ENCODE measurements at regions not wholly inside any gene's neighbourhood (a gene's known extent, or its start where the extent isn't known, plus 50 kb on each side); places are given as distances from the start of the nearest gene placed in this dataset.
A peak's percentile ranks its signal among the peaks of the same experiment; 100 is the strongest.

DNA sequence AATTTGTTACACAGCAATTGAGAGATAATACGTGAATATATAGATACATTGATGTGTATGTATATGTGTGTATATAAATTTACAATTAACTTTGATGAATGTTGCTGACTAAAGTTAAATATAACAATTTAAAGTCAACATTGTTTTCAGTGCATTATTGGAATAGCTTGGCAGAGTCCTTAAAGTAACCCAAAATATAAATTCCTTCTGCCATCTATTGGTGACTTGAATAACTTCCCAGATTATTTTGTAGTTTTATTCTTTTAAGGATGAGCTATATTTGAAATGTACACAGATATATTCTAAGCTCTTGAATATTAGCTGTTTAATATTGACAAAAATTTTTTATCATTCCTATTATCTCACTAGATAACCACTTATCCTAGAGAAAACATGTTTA is 298.2 kb upstream of the FSTL5 start:
- DNase-seq (ENCODE audit: low spot score): no peak

DNA sequence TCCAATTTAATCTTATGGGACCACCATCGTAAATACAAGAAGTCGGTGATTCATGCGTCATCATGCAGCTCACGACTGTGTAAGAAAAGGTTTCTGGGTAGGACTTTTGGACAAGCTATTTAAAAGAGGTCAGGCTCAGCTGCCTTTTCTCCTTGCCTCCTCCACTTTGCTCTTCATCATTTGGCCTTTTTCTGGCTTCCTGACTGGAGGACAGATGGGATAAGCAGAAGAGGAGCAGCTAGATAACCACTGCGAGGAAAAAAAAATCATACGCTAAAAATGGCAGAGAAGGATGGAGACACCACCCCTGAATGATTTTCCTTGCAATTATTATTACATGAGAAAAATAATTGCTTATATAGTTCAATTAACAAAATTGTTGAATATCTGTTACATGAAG is 294.3 kb upstream of the FSTL5 start:
- no peak for DNase-seq (ENCODE audit: low spot score)

DNA sequence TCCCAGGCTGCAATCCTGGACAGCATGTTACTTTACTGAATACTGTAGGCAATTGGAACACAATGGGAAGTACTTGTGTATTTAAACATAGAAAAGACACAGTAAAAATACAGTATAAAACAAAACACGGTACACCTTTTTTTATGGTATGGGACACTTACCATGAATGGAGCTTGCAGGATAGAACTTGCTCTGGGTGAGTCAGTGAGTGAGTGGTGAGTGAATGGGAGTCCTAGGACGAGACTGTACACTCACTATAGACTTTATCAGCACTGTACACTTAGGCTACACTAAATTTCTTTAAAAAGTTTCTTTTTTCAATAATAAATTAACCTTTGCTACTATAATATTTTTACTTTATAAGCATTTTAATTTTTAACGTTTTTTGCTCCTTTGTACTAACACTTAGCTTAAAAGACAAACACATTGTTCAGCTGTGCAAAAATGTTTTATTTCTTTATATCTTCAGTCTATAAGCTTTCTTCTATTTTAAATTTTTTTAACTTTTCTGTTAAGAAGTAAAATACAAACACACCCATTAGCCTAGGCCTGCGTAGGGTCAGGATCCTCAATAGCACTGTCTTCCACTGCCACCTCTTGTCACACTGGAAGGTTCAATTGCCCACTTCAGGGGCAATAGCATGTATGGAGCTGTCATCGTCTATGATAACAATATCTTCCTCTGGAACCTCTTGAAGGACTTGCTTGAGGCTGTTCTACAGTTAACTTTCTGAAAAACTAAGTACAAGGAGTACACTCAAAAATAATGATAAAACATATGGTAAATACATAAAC is 293.5 kb upstream of the FSTL5 start:
- DNase-seq (ENCODE audit: low spot score): no peak

DNA sequence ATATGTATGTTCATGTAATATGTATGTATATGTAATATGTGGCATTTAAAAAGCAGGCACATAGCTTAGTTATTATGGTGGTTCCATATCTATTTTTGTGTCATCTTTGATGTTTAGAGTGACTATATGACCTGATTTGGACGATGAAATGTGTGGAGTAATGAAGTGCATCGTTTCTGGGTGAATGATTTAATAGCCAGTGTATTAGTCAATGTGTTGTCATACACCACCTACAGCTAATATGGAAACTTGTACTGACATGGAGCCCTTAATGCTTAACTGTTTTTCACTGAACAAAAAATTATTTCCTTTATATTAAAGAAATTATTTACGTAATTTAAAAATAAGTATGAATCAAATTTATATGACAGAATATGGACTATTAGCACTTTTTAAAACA is 292.3 kb upstream of the FSTL5 start:
- peak; percentile 40 for DNase-seq (ENCODE audit: low spot score)

DNA sequence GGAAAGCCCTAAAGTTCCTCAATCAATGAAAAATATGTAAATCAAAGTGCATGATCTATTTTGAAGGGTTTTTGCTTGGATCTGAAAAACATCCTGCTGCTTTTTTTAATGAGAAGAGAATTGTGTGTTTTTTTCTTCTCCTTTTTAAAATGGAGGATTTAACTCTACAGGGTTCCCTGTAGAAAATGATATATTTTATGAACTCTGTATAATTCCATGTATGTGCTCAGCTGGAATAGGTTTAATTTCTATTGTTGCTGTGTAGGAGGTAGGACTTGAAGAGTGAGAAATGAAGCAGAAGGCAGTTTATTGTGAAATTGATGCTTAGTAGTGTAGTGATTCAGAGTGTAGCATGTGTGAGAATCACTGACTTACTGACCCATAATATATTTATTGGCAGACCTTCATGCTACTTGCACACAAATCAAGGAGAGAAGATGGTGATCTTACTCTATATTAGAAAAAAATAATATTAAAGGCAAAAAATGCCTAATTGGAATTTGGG is 286.8 kb upstream of the FSTL5 start:
- DNase-seq (ENCODE audit: low spot score): no peak

DNA sequence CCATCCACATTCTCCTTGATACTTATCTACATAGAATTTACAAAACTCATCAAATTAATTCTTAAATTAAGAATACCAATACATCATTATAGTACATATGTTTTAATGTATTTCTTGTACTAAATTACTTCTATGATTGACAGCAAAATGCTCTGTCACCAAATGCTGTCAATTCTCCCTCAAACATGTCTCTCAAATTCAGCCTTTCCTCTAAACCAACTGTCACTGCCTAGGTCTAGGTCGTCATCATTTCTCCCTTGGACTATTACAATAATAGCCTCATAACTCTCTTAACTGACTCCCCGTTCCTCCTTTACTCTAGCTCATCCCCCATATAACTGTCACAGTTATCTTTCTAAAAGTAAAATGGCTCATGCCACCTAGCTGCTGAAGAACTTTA is 279.7 kb upstream of the FSTL5 start:
- no peak for DNase-seq (ENCODE audit: low spot score)

DNA sequence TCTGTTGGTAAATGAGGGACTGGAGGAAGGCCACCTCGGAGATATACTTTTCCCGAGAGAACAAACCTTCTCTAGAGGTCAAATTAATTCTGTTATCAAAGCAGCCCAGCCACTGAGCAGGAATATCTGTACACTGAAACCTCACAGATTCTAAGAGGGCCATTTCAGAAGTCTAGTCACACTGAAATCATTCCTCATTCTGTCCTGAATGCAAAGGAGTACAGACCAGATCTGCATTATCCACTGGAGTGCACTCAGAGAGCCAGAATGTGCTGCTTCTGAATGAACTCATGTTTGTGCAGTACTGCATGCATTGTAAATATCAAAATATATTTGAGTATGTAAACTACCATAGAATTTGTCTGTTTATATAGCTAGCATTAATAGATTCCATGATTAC is 278.3 kb upstream of the FSTL5 start:
- no peak for DNase-seq (ENCODE audit: low spot score)

DNA sequence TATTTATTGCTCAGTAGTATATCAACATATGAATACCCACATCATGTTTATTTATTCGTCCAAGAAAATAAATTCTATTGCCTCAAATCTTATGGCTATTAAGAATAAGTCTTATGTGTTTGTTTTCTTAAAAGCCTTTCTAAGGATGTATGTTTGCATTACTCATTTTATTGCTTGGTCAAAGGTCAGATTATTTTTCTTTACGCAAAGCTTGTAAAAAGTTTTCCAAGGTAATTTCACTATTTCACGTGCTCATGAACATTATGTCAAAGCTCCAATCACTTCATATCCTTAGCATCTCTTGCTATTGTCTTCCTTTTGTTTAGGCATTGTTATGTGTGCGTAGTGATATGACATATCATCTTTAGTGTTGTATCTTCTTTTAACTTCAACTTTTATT is 258.5 kb upstream of the FSTL5 start:
- no peak for DNase-seq (ENCODE audit: low spot score)

DNA sequence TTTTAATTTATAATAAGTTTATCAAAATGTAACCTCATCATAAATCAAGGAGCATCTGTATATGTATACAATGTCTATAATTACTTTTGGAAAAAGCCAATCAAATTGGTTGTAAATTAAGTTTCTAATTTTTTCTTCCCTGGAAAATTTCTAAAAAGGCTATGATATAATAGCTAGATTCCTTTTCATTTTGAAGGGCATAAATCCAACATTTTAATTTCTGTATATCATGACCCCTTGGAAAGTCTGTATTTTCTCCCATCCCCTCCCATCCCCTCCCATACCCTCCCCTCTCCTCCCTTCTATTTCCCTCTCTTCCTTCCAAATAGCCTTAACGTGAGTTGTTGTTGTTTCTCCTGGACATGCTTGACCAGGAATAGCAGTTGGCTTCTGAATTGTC is 247.1 kb upstream of the FSTL5 start:
- DNase-seq (ENCODE audit: low spot score): no peak

DNA sequence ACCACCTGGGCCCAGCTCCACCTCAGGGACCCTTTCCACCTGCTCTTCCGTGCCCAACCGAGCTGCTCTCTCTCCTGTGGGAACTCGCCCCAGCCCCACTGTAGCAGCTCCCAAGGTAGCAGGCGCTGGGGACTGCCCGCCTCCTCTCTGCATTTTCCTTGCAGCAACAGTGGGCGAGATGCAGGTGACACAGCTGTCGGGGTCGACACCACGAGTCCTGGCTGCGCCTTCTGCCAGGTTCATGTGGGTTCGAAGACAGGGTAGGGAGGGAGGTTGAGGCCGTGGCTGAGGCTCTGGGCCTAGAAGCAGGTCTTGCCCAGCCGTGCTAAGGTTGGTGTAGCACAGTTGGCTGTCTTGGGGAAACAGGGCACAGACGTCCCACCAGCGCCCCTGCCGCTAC is 245.2 kb upstream of the FSTL5 start:
- DNase-seq (ENCODE audit: low spot score): no peak

DNA sequence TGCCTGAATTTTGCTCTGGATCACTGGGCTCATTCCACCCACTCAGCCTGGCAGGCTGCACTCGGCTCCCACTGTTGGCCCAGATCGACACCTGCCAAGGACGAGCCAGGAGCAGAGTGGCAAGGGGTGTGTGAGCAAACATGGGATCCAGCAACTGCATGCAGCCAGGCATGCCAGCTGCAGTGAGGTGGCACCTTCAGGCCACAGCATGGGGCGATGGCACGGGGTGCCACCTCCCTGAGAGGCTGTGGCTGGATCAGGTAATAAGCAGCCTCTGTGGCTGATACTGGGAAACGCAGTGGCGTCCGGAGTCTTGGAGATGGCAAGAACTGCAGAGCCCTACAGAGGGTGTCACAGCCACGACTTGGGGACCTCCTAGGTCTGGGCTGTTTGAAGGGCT is 244.5 kb upstream of the FSTL5 start:
- DNase-seq (ENCODE audit: low spot score): no peak

DNA sequence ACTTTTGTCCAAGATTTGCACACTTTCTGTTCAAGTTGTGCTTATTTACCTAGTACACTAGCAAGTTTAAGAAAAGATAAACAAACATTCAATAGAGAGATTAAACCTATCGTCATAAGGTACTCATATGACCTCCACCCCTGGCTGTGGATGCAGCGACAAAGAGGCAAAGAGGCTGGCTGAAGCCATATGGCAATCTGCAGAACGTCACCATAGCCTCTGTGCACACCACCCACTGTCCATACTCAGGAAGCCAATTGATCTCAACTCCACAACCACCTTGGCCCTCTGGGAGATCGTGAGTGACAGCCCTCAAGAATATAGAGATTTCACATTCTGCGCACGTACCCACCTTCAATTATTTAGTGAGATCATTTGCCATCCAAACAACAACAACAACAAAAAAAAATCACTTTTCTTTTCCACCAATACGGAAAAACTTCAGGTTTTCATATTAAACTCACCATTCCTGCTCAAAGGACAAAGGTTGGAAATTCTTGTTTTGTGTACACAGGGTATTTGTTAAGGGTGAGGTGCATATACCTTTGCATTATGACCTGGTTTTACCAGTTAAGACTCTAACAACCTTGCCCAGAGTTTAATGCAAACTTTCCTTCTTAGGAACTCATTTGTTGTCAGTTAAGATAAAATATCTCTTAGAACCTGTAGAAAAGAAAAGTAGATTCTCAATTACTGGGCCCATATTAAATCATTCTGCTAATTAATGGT is 243.0 kb upstream of the FSTL5 start:
- no peak for DNase-seq (ENCODE audit: low spot score)

DNA sequence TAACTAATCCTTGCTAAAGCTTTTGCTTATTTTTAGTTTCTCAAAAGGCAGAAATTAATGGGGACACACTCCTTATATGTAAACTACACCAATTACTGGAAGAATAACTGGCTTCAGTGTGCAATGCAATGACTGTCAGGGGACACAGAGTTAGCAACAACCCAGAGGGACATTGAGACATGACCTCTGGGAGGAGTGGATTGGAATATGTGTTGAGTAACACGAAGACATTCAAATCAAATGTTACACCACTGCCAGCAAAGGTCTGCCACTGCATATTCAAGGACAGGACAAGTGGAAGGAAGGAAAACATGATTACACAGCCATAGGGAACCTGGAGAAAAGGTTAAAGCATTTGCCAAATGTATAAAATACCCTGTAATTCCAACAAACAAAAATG is 240.1 kb upstream of the FSTL5 start:
- DNase-seq (ENCODE audit: low spot score): no peak

DNA sequence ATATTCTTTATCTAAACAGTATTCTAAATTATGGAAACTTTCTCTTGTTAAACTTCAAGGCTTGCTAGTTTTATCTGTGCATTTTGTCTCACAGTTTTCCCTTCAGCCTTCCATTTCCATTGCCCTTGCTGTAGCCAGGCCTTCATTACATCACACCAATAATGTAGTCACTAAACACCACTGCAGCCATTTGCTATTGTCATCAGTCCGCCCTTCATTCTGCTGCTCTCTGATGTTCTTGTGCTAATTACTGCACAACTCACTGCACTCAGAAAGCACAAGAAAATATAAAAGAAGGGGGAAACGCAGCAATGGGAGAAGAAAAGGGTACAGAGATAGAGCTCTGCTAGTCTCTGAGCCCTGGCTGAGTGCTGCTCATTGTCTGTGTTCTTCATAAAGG is 239.6 kb upstream of the FSTL5 start:
- DNase-seq (ENCODE audit: low spot score): no peak

DNA sequence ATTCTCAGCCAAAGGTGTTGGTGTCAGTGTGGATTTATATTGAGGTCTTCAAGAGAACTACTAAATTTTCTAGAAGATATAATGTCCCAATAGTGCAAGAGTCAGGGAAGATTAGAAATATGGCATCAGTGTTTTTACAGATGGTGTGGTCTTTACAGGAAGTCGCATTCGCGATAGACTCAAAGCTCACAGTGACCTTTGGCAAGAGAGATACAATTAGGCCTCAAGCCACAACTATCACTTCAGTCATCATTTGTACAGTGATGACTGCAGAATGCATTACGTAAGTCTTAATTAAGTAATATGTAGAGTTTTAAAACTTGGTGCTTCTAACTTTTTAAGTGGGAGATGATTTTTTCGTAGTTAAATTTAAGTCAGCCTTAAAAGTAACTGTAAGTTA is 237.2 kb upstream of the FSTL5 start:
- no peak for DNase-seq (ENCODE audit: low spot score)

DNA sequence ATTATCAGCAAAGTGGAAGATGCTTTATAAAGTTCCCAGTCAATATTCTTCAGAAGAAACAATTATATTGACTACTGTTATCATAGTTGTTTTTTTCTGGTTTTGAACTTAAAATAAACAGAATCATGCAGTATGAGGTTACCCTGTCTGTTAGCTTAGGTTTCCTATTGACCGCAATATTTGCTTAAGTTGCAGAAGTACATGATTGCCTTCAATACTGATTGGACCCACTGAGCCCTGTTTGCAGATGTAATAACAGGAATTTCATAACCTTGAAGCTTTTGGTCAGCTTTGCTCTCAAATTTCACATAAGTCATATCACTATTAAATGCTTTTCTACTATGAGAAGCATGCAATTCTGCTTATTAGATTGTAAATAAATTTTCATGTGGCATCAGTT is 229.1 kb upstream of the FSTL5 start:
- DNase-seq (ENCODE audit: low spot score): no peak

DNA sequence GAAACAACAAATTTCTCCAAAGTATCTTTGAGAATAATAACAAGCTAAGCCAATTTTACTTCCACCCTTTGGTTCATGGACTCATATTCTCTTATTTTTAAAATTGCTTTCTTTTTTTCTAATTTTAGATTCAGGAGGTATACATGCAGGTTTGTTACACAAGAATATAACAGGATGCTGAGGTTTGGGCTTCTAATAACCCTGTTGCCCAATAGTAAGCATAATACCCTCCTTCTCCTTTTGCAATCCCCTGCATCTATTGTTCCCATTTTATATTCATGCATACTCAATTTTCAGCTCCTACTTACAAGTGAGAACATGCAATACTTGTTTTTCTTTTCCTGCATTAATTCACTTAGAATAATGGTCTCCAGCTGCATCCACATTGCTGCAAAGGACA is 202.3 kb upstream of the FSTL5 start:
- DNase-seq (ENCODE audit: low spot score): no peak

DNA sequence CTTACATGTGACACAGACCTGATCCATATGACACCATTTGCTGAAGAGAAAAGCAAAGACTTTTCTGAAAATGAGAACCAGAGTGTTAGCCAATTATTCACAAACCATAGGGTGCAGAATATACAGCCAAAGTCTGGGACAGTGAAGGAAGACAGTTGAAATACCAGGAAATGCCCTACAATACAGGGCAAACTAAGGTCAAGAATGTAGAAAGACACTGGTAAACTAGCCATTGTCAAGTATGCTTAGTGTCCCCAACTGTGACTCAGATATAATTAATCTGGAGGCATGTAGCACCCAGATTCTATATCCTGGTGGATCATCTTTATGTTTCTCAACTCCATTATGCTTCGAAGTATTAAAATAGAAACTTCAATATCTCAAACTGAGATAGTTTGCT is 200.9 kb upstream of the FSTL5 start:
- peak; percentile 1 for DNase-seq (ENCODE audit: low spot score)

DNA sequence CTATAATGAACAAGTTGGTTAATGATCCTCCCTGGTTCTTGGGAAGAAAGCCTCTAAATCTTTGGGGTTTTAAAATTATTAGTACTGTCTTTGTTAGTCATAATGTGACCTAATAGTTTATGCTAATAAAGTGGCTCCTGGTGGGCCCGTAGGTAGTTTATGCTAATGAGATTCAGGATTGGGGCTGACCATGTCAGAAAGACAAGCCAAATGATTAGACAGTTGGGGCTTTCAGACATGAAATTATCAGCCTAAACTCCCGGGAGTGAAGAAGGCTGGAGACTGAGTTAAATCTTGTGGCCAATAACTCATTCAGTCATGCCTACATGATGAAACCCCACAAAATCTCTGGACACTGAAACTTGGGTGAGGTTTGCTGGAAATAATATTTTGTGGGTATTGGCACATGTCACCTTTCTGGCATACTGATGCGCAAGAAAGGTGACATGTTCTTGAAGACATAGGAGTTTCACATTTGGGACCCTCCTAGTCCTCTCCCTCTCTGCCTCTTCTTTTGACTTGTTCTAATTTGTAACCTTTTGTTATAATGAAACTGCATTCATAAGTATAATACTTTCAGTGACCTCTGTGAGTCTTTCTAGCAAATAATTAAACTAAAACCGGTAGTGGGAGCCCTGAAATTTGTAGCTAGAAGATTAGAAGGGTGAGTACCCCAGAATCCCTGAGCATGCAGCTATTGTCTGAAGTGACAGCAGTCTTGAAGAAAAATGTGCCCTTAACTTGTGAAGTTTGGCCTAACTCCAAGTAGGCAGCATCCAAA is 196.8 kb upstream of the FSTL5 start:
- no peak for DNase-seq (ENCODE audit: low spot score)

DNA sequence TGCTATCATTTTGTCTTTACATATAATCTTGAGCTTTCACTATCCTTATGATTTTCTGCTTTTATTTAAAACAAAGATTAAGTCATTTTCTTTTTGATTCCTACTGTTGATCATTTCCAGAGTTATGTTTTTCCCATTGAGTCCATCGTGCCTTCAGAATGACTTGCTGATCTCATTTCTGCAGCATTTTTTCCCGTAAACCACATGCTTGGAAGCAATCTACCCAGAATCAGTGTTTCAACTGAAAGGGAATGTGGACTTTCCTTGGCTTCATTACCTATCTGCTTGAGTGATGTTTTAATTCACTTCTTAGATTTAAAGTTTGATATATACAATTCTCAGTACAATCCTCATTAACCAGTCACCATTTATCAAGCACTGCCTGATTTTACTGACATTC is 192.4 kb upstream of the FSTL5 start:
- DNase-seq (ENCODE audit: low spot score): no peak

DNA sequence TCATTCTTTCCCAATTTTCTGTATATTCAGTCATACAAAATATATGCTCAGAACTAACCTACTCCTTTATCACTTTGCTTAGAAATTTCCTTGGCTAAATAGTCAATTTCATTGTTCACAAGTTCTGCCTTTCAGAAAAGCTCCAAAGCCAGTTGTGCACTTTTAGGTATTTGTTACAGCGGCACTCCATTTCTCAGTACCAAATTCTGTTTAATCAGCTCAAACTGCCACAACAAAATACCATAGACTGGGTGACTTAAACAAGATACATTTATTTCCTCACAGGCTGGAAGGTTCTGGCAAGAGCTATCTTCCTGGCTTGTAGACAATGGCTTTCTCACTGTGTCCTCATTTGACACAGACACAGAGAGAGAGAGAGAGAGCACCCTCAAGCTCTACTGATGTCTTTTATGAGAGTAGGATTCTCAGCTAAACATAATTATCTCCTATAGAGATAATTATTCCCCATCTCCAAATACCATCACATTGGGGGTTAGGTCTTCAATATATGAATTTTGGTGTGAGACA is 188.8 kb upstream of the FSTL5 start:
- no peak for DNase-seq (ENCODE audit: low spot score)

DNA sequence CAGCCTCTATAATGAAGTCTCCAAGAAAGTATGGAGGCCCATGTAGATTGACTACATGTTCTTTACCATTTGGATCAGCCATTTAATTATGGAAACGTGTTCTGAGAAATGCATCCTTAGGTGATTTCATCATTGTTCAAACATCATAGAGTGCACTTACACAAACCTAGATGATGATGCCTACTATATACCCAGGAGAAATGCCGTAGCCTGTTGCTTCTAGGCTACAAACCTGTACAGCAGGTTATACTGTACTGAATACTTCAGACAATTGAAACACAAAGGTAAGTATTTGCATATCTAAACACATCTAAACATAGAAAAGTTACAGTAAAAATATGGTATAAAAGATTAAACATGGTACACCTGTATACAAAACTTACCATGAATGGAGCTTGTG is 186.5 kb upstream of the FSTL5 start:
- DNase-seq (ENCODE audit: low spot score): no peak

DNA sequence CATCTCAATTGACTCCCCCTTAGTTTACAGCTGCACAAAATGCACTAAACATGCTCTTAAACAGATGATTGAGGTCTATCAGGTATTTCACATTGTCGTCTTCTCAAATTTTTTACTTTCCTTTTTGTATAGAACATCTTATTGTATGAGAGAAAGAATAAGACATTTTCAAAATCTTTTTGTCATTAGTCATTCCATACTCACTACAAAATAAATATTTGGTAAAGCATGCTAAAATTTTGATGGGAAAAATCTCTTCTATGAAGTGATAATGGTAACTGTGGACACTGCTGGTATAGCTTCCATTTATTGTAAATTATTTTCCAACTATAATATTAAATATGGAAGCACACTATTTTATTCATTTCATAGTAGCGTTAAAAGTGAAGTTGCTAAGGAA is 185.6 kb upstream of the FSTL5 start:
- DNase-seq (ENCODE audit: low spot score): no peak

Data from kidney tubule cell (primary cell).